ENCODE measurements at regions not wholly inside any gene's neighbourhood (a gene's known extent, or its start where the extent isn't known, plus 50 kb on each side); places are given as distances from the start of the nearest gene placed in this dataset.

DNA sequence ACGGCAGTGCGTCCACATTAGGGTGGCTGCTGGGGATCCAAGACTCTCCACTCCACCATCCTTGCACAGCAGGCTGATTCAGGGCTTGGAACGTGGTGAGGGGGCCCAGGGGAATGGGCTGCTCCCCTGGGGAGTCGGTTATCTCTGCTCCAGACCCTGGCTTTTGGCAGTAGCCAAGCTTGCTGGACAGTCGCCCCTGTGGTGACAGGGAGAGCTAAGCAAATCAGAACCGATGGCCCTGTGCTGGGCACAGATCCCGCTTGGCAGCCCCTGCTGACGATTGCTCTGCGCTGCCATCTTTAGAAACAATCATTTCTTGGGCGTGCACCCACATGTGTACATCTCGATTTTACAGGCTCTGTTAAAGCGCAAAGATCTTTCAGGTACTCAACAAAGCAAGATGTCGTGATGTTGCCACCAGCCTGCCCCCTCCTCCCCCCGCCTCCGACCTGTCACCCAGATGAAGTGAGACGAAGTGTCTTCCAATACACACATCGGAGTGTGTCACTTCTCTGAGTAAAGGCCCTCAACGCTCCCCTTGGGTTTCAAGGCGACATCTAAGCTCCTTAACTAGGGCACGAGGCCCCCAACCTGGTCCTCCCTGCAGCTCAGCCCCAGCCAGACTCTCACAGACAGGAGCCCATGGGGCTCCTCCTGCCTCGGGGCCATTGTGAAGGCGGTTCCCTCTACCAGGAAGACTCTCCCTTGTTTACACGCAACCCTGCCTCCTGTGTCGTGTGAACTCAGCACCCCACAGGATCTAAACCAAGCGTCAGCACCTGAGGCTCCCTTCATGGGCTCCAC is 55.6 kb downstream of the PITPNM2 start:
- in situ Hi-C loops (cut with HindIII; ENCODE audit: extremely low pct_ligation_motif_present, low pct_unique_long_range_greater_than_20kb) (no loop called here), intact Hi-C loops (cut with micrococcal nuclease; ENCODE audit: unreplicated experiment) (no loop called here)
- Histone ChIP-seq H3K27me3 (ENCODE audit: control insufficient read depth in 1 of 2, insufficient read depth in 2 of 2, low read length in 2 of 2) (no peaks in the 10 kb centered on the region), H3K9ac (ENCODE audit: insufficient read depth, low read depth, low read length) (no peak overlapping the region), H4K20me1 (ENCODE audit: insufficient read depth, low read length) (no peaks in the 10 kb centered on the region), H3K4me1 (ENCODE audit: insufficient read depth, low read length) (peaks cover 70% of the 10 kb centered on the region), H2AFZ (ENCODE audit: low read length) (no peak overlapping the region), H3K27ac (ENCODE audit: extremely low read length, insufficient read depth, low read length) (peak overlapping the region; percentile 53), H3K79me2 (ENCODE audit: insufficient read depth, low read length) (no peaks in the 10 kb centered on the region), H3K9me3 (ENCODE audit: low read length) (no peaks in the 10 kb centered on the region), H3K4me2 (ENCODE audit: low read depth, low read length) (peak overlapping the region; percentile 51), H3K4me3 (replicated peaks in 1 of 3; ENCODE audit: insufficient read depth in 1 of 3, low read depth in 2 of 3, low read length in 3 of 3) (peak overlapping the region in 1 of 3 experiments; percentile 30; a peak in 1 of 6 replicates), H3K36me3 (replicated peaks in 1 of 2; ENCODE audit: control insufficient read depth in 1 of 2, insufficient read depth in 2 of 2, low read length in 2 of 2) (peaks cover 0 to 6% of the 10 kb centered on the region in 2 experiments; a peak in 3 of 5 replicates)
- 83% methylated on average over 14 of the region's 25 CpGs for WGBS (ENCODE audit: low lambda C conversion rate)
- FAIRE-seq (no peak), ATAC-seq (peak; percentile 30), DNase-seq (ENCODE audit: low spot score) (no peak)
- ChIA-PET CTCF (ENCODE audit: low intra/inter-chr PET ratio, low total read pairs) (no interaction called here), POLR2A (interaction anchor here (0.9 to 2.1 kb wide), 4 partner anchors 26 to 138 kb away, joined by 3 to 11 read pairs (median 7); partner anchors contain the start of genes MPHOSPH9 and MTRFR)
- TF ChIP-seq ZNF792 (CRISPR knock-in tag; IDR thresholded peaks at IDR 0.05) (0 out of 2 replicates have a peak, but pooled peaks have one; percentile 8), ZNF788 (CRISPR knock-in tag; IDR thresholded peaks at IDR 0.05; ENCODE audit: borderline replicate concordance) (peak; percentile 6; the same call in 1 of the 2 replicates), ZNF589 (CRISPR knock-in tag; conservative IDR thresholded peaks at IDR 0.05) (no peak), CCDC6 (CRISPR knock-in tag; IDR thresholded peaks at IDR 0.05) (0 out of 2 replicates have a peak, but pooled peaks have one; percentile 7), ZKSCAN8 (CRISPR knock-in tag; IDR thresholded peaks at IDR 0.05; ENCODE audit: borderline replicate concordance) (0 out of 2 replicates have a peak, but pooled peaks have one; percentile 10)
- no TSS peak for BruUV-seq (replicated peaks)

DNA sequence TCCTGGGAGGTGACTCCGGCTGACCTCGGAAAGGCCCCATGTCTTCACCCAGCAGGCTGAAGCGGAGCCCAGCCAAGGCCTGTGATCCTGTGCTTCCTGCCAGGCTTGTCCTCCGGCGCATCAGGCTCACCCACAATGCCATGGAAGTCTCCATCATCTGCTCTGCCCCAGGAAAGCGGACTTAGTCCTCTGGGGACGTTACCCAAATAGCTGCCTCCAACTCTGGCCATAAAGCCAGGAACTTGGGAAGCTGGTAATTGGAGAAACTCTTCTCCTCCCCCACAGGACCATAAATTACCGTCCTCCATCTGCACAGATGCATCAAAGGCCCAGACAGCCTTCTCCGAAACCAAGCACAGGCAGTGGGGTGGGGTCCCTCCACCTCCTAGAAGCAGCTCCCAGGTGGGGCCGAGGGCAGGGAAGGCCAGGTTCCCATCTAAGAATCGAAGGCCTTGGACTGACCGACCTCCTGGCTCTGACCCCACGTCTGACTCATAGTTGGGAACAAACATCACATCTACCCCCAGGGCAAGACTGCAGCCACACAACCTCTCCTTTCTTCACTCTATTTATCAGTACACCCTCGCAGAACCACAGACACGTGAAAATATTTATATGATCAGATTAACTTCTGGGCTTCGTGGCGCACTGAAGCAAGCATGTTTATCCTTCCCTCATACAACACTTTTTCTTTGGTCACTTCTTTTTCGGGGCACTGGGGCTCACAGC is 56.4 kb downstream of the PITPNM2 start:
- peaks cover 78% of the 10 kb centered on the region for H3K4me1 ChIP-seq (ENCODE audit: insufficient read depth, low read length)
- 12% methylated on average over 13 of the region's 18 CpGs for WGBS (ENCODE audit: low lambda C conversion rate)
- DNase-seq (ENCODE audit: low spot score) (peak; percentile 79), ATAC-seq (peak; percentile 69), FAIRE-seq (peak; percentile 86)
- H3K9ac ChIP-seq (ENCODE audit: insufficient read depth, low read depth, low read length): peak overlapping the region; percentile 31; the same call in 1 of the 2 replicates
- no TSS peak for BruUV-seq (replicated peaks)
- POLR2A ChIA-PET: interaction anchor here (0.9 to 1.8 kb wide), 6 partner anchors 8 to 138 kb away, joined by 3 to 11 read pairs (median 7); partner anchors contain the start of genes MPHOSPH9 and MTRFR
- H3K9me3 ChIP-seq (ENCODE audit: low read length): no peaks in the 10 kb centered on the region
- in situ Hi-C loops (cut with HindIII; ENCODE audit: extremely low pct_ligation_motif_present, low pct_unique_long_range_greater_than_20kb) (no loop called here), intact Hi-C loops (cut with micrococcal nuclease; ENCODE audit: unreplicated experiment) (loop anchor here (5.0 kb wide), 1 partner anchor 48 kb away; no protein-coding TSS in a partner anchor)
- peak overlapping the region in 1 of 3 experiments; percentile 30; a peak in 1 of 6 replicates for H3K4me3 ChIP-seq (replicated peaks in 1 of 3; ENCODE audit: insufficient read depth in 1 of 3, low read depth in 2 of 3, low read length in 3 of 3)
- no peaks in the 10 kb centered on the region for H4K20me1 ChIP-seq (ENCODE audit: insufficient read depth, low read length)
- H3K79me2 ChIP-seq (ENCODE audit: insufficient read depth, low read length): no peaks in the 10 kb centered on the region
- no peaks in the 10 kb centered on the region for H3K27me3 ChIP-seq (ENCODE audit: control insufficient read depth in 1 of 2, insufficient read depth in 2 of 2, low read length in 2 of 2)
- CTCF ChIA-PET (ENCODE audit: low intra/inter-chr PET ratio, low total read pairs): no interaction called here
- peak overlapping the region; percentile 53 for H3K27ac ChIP-seq (ENCODE audit: extremely low read length, insufficient read depth, low read length)
- H3K36me3 ChIP-seq (replicated peaks in 1 of 2; ENCODE audit: control insufficient read depth in 1 of 2, insufficient read depth in 2 of 2, low read length in 2 of 2): peaks cover 0 to 3% of the 10 kb centered on the region in 2 experiments; a peak in 3 of 5 replicates
- H2AFZ ChIP-seq (ENCODE audit: low read length): no peak overlapping the region
- H3K4me2 ChIP-seq (ENCODE audit: low read depth, low read length): peak overlapping the region; percentile 51
- TF ChIP-seq RFX1 (IDR thresholded peaks at IDR 0.05) (no peak), ZNF33A (CRISPR knock-in tag; IDR thresholded peaks at IDR 0.05; ENCODE audit: borderline replicate concordance) (no peak), ETV5 (CRISPR knock-in tag; IDR thresholded peaks at IDR 0.05; ENCODE audit: borderline replicate concordance) (peak; percentile 48; the same call in 1 of the 2 replicates), ZKSCAN5 (CRISPR knock-in tag; IDR thresholded peaks at IDR 0.05) (no peak), PRMT3 (CRISPR knock-in tag; IDR thresholded peaks at IDR 0.05; ENCODE audit: borderline replicate concordance, low read depth) (no peak)
- TF ChIP-seq, protein P1, sequence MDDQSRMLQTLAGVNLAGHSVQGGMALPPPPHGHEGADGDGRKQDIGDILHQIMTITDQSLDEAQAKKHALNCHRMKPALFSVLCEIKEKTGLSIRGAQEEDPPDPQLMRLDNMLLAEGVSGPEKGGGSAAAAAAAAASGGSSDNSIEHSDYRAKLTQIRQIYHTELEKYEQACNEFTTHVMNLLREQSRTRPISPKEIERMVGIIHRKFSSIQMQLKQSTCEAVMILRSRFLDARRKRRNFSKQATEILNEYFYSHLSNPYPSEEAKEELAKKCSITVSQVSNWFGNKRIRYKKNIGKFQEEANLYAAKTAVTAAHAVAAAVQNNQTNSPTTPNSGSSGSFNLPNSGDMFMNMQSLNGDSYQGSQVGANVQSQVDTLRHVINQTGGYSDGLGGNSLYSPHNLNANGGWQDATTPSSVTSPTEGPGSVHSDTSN (CRISPR knock-in tag; IDR thresholded peaks at IDR 0.05; ENCODE audit: borderline replicate concordance): no peak
- TF ChIP-seq, protein P2, sequence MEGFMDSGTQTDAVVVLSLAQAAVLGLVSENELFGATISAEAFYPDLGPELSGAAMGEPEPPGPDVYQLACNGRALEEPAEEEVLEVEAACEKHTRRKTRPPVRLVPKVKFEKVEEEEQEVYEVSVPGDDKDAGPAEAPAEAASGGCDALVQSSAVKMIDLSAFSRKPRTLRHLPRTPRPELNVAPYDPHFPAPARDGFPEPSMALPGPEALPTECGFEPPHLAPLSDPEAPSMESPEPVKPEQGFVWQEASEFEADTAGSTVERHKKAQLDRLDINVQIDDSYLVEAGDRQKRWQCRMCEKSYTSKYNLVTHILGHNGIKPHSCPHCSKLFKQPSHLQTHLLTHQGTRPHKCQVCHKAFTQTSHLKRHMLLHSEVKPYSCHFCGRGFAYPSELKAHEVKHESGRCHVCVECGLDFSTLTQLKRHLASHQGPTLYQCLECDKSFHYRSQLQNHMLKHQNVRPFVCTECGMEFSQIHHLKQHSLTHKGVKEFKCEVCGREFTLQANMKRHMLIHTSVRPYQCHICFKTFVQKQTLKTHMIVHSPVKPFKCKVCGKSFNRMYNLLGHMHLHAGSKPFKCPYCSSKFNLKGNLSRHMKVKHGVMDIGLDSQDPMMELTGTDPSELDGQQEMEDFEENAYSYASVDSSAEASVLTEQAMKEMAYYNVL (CRISPR knock-in tag; IDR thresholded peaks at IDR 0.05; ENCODE audit: borderline replicate concordance): no peak; the same call in 1 of the 2 replicates

All from HepG2 (cell line).